GM21447 (cell line): ENCODE measurements at regions not wholly inside any gene's neighbourhood (a gene's known extent, or its start where the extent isn't known, plus 50 kb on each side); places are given as distances from the start of the nearest gene placed in this dataset.
"Not testable (repeated sequence)": the region's sequence is repeated elsewhere in the genome, so short reads cannot be mapped to it uniquely, and the experiment has no call there.

Experiments used
- ATAC-seq: cut with Tn5 transposase; IDR thresholded peaks from one replicate; pipeline ENCODE4 v1.9.1; 2021; ENCODE audit not compliant: unreplicated experiment

DNA sequence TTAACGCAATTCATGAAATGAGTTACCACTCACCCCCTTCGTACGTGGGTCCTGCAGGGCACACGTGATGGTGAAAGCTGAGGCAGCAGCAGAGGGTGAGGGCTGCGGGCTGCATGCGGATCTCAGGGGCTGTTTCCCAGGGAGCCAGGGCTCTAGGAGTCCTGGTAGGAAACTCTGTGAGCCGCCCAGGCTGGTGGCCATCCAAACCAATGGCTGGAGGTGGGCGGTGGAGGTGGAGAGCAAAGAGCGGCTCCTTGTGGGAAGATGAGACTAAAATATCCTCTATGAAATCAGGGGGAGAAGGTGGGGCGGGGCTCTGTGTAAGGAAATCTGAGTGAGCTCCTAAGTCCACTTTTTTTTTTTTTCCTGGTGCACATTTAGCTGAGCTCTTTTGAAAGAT, 120.1 kb upstream of the SLC1A4 start:
- no peak for ATAC-seq

DNA sequence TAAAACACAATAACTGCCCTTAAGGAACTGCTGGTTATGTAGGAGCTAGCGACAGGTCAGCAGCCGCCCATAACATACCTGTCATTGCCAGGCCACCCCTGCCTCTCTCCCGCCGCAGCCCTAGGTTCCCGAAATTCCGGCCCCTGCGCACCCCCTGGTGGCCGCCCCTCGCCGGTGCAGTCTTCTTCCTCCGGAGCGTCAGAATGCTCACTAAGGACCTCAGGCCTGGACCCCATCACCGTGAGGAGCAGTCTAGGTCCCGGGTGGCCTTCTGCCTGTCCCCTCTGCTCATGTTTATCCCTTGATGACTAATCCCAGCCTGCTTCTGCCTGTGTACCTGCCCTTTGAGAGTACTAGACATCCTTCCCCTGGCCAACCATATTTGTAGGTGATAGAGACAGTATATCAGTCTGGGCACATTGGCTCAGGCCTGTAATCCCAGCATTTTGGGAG, 115.7 kb upstream of the SLC1A4 start:
- peak; percentile 92 for ATAC-seq

DNA sequence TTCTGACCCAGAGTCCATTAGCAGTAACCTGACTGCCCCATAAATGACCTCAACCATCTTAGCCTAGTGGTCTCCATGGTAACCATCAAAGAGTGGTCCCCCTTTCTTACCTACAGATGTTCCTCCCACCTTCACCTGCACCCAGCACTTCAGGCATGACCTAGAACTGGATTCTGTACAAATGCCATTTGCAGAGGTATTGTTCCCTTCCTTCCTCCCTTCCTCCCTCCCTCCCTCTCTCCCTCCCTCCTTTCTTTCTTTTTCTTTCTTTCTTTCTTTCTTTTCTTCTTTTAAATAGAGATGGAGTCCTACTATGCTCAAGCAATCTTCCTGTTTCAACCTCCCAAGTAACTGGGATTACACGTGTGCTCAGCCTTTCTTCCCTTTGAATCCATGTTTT, 114.6 kb upstream of the SLC1A4 start:
- ATAC-seq, result no peak

DNA sequence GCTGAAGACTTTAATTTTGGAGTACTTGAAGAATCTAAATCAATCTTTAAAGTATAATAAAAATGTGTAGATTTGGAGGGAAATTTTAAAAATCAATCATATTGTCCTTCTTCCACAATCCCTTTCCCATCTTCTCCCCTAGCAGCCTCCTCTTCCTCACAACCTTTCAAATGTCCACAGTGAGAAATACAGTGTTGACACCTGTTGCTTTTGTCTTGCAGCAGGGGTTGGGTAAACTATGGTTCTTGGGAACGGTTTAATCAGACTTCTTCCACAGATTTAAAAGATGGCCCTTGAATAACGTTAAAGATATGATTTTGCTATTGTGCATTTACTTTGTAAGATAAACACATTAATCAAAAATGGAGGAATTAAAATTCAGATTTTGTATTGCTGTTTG, 113.8 kb upstream of the SLC1A4 start:
- no peak for ATAC-seq

DNA sequence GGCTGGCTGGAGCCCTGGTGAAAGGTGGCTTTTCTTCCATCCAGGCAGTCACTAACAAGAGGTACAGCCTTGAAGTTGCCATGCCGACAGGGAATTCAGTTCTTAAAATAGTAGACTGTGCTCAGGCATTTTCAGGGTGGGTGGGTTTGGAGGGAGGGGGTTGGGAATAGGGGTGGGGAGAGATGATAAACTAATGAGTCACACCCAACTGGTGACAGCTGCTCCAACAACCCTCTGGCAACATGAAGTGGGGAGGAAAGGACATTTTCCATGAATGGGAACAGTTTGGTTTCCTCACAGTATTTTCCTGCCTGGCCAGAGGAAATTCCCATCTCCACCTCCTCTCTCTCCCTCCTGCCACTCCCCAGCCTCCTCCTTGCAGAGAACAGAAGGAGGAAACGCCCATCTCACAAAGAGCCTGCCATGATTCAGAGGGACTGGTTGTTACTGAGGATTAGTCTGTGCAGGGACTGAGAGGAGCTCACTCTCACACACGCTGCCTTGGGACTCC, 113.0 kb upstream of the SLC1A4 start:
- no peak for ATAC-seq

DNA sequence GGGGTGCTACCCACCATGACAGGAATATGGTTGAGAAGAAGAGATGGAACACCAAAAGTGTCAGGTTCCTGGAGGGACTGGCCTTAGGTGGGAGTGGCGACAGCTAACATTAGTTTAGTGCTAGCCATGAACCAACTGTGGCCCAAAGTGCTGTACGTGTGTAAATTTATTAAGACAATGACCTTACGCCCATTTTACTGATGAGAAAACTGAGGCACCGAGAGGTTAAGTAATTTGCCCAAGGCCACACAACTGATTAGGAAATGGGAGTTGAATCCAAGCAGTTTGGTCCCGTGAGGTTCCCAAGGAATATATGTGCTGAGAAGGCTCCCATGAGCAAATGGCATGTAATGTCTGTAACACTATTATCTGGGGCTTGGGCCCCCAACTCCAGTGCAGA, 109.5 kb upstream of the SLC1A4 start:
- no peak for ATAC-seq

DNA sequence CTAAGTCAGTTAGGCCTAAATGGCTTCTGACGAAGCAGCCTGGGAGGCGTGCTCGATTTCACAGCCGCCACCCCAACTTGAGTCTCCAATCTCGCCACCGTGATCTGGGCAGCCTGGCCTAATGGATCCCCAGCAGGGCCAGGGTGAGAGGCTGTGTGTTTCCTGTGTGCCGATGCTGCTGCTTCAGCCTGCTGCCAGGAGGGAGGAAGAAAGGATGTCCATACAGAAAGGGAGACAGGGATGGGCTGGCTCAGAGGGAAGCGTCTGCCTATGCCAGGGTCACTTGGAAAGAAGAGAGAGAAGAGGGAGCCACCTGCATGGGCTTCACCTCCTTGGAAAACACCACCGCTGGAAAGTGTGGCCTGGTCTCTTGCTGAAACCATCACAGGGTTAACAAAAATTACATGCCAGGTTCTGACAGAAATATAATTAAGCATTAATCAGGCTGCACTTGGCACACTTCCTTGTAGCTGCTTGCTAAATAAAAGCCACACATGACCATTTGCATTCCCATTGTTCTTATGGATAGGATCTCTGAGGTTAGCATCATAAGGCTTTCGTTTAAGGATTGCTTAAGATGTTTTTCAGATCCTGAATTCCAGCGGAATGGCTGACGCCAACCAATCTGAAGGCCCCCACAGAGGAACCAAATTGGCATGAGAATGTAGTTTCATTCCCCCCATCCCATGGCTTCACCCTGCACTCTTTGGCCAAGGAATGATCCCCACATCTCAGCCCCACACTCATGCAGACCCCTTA, 108.8 kb upstream of the SLC1A4 start:
- no peak for ATAC-seq

DNA sequence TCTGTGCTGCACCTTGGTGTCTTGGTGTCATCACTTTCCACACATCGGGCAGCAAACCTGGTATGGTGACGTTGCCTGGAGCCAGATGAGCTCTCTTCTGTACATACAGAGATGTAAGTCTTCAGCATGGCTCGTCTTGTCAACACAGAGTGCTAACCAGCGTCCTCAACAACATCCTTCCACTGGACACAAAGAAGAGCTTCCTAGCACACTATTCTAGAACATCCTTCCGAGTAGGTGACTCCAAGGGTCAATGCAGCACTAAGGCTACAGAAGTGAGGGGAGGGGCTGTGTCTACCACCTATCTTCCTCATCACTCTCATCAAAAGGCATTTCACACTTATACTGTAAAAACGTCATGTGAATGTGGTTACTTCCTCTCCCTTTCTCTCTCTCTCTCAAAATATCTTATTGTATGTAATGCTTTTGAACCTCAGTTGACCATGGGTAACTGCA, 108.1 kb upstream of the SLC1A4 start:
- no peak for ATAC-seq

DNA sequence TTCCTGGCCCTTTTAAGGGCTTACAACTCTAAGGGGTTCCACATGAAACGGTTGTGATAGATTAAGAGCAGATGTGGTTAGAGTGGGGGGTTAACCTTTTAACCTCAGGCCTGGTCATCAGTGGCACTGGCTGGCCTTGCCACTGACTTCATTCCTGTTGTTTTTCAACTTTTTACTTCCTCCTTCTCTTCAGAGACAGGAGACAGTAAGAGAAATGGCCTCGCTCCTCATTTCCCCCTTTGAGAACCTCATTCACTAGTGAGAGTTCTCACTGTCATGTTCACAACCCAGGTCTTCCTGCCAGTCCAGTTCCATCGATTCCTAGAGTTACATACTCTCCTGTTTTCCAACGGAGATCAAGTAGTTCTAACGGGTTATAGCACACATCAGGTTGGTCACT, 101.6 kb upstream of the SLC1A4 start:
- ATAC-seq, result no peak

DNA sequence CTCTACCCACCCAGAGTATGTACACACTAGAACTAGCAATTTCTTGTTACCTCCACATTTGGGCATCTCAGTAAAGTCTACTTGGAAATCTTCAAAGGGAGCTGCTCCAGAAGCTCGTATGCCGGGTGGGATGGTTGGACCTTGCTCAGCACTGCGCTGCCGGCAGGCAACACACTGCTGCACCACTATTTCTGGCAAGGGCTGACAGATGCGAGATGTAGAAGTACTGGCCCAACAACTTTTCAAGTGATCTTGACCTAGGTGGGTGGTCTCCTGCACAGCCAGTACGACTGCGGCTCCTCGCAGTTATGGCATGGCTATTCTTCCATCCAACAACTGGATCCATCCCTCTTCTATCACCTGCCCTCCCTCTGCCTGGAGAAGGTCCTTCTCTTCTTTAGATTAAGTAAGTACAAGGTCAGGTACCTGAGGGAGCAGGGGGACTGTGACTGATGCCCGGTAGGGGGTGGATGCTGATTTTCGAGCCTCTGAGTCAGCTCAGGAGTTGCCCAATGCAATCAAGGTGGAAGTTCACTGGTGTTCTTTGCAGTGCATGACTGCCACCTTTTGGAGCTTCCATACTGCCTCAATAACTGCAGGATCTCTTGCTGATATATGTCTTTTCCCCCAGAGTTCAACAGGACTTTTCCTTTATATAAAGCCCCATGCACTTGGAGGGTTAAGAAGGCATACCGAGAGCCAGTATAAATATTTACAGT, 100.4 kb upstream of the SLC1A4 start:
- no peak for ATAC-seq

DNA sequence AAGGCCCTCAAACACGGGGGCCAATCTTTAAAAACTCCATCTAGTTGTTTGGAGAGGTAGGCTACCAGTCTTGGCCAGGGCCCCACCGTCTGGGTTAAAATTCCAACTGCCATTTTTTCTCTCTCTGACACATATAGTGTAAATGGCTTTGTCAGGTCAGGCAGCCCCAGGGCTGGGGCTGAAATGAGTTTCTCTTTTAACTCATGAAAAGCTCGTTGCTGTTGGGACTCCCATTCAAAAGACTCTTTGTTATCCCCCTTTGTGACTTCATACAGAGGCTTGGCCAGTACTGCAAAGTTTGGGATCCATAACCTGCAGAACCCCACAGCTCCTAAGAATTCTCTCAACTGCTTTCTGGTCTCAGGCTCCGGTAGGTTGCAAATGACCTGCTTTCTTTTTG, 99.4 kb upstream of the SLC1A4 start:
- ATAC-seq, result no peak

DNA sequence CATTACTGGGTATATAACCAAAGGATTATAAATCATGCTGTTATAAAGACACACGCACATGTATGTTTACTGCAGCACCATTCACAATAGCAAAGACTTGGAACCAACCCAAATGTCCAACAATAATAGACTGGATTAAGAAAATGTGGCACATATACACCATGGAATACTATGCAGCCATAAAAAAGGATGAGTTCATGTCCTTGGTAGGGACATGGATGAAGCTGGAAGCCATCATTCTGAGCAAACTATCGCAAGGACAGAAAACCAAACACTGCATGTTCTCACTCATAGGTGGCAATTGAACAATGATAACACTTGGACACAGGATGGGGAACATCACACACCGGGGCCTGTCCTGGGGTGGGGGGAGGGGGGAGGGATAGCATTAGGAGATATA, 92.6 kb upstream of the SLC1A4 start:
- ATAC-seq, result not testable (repeated sequence)

DNA sequence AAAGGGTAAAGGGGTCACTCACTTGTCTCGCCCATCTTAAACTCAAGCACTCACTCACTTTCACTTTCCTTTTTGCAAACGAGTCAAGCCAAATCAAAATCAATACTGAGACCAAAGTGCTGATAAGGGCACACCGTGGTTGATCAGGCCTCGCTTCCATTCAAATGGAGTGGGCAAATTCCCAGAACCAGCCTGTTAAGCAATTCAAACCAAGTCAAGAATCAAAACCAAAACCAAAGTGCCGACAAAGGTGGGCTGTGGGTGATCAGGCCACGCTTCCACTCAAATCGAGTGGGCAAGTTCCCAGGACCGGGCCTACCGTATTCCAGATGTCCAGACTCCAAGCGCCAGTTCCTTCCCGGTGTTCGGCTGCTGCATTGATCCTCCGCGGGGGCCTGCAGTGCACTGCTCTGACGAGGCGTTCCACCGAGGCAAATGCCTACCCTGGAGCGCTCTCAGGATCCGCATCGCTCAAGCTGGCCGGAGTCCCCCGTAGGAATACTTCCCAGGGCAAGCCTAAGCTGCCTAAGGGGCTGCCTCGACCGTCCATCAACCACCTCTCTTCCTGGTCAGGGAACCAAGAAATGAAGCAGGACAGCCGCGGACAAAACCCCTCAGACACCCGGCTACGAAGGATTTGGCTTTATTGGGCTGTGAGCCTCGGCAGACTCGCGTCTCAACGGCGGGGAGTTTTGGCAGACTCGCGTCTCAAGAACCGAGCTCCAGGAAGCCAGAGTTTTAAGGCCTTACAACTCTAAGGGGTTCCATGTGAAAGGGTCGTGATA, 89.9 kb upstream of the SLC1A4 start:
- no peak for ATAC-seq

DNA sequence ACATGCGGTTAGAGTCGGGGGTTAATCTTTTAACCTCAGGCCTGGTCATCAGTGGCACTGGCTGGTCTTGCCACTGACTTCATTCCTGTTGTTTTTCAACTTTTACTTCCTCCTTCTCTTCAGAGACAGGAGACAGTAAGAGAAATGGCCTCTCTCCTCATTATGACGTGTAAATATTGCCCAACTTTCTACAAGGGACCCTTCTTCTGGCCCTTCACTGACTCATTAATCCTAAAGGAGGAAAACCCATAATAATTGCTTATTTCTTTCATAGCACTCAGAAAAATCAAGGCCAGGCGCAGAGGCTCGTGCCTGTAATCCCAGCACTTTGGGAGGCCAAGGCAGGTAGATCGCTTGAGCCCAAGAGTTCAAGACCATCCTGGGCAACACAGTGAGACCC, 89.3 kb upstream of the SLC1A4 start:
- ATAC-seq, result not testable (repeated sequence)

DNA sequence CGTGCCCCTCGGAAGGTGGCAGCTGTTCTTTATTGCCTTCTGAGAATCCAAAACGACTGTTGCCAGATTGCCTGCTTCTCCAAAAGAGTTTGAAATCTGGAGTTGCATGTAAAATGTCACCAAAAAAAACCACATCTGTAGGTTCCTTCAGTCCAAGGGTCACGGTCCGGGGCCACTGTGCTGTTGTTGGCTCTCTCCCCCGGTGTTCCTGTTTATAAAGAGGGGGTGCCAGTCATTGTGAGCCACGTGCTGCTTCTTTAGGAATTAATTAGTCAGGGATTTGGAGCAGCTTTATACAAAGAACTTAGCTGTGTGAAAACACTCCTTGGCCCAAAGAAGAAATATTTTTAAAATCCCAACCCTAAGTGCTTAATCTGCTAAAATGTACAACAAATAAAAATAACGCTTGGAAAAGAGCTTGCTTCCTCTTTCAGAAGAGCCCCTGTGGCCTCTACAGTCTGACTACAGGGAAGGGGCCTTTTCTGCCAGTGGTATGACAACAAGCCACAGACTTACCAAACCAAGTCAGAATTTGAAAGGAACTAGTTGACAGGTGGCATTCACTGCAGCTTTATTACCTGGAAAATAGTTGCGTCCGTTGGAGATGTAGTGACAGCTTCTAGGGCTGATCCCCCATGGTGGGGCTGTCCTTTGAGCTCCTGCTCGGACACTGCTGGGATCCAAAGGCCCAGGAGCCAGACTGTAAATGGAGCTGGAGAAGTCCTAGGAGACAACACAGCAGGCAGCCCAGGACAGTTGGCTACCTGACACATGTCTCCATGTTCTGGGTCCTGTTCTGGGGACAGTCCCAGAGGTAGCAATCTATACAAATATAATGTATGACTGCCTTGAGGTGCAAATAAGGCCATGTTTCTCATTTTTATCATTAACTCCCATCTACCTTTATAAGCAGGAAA, 84.5 kb upstream of the SLC1A4 start:
- no peak for ATAC-seq

DNA sequence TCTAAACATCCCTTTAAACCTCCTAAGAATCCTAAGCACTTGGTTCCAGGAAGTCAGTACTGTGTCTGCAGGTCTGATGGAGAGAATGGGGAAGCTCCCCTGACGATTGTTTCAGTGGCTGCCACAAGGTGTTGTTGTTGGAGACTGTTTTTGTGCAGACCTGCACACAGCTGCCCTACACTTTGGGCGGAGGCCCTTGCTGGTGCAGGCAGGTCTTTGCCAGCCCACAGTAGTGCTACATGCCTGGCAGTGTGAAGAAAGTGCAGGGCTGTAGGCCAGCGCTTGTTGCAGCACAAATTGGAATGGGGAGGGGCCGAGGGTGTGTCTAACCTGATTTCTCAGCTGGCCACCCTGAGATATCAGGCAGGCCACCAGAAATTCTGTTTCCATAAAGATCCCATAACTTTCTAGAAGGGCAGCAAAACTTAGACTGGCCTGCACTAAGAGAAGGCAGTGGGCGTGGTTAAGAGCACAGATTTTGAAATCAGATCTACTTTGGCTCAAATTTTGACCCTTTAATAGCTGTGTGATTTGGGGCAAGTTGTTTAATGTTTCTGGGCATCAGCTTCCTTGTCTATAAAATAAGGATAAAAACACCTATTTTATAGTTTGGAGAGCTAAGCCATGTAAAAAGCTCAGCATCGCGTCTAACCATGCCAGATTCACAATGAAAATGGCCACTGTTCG, 83.7 kb upstream of the SLC1A4 start:
- ATAC-seq, result no peak

DNA sequence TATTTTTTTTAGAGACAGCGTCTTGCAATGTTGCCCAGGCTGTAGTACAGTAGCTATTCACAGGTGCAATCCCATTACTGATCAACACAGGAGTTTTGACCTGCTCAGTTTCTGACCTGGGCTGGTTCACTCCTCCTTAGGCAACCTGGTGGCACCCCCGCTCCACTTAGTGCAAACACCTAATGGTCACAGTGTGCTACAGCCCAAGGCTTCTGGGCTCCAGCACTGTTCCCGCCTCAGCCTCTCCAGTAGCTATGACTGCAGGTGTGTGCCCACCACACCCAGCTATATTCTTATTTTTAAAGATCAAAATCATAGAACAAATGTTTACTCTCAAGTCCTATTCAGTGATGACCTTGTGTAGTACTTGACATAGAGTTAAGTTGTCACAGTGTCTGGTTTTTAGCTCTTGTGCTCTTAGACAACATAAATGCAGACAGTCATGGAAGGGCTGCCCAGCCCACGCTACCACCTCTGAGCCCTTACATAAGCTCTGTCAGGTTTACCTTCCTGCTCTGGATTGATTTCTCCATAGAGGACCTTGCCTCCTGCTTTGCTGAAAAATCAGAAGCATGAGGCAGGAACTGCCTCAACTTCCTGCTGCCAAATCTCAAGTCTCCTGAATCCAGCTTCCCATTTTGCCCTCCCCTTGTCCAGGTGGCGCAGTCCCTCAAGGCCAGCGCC, 82.2 kb upstream of the SLC1A4 start:
- ATAC-seq, result no peak

DNA sequence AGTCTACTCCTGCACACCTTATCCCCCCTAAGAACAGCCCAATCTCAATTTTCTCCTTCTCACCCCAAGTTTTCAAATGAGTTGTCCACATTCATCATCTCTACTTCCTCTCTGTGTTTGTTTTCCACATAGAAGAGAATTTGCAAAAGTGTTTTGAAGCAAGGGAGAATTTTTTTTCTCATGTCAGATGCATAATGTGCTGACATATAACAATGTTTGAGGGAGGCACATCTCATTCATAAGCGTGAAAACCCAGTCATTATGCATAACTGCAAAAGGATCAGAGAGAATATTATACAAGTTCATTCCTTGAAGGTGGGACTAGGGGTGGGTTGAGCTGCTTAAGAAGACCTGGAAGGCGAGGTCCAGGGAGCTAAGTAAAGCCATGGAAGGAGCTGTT, 80.8 kb upstream of the SLC1A4 start:
- ATAC-seq, result no peak

DNA sequence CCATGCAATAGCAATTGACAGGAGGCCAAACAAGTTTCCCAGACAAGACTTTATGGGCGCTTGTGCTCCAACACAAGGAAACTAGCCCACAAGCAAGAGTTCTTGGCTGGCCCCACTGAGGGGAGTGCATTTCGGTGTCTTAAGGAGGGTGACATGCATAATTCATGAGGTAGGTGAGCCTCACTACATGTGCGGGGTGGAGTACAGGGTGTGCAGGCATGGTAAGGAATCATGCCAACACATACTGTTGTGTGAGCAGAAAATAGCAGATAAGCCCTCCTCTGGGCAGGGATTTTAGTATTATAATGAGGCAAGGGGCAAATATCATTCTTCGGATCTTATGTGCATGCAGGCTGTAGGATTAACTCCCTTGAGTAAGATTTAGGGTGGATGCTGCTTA, 78.7 kb upstream of the SLC1A4 start:
- ATAC-seq, result no peak
